SU-DHL-6 (cell line): ENCODE measurements at regions not wholly inside any gene's neighbourhood (a gene's known extent, or its start where the extent isn't known, plus 50 kb on each side); places are given as distances from the start of the nearest gene placed in this dataset.
"Not testable (repeated sequence)": the region's sequence is repeated elsewhere in the genome, so short reads cannot be mapped to it uniquely, and the experiment has no call there.

Experiments
- CTCF ChIP-seq: fragments of 200-600 bp; sonication (generic); IDR thresholded peaks from one replicate; pipeline ENCODE4 v1.5.1; 2017; ENCODE audit warnings: antibody characterized with exemption, mild to moderate bottlenecking, low read length, moderate library complexity; ENCODE audit not compliant: insufficient read depth, poor library complexity, severe bottlenecking
- EZH2phosphoT487 ChIP-seq: fragments of 200-600 bp; sonication (generic), shearing (Covaris generic); conservative IDR thresholded peaks from 2 replicates; pipeline ENCODE4 v1.6.1; 2018; ENCODE audit warnings: mild to moderate bottlenecking, antibody characterized with exemption, low read length, moderate library complexity, mixed read lengths

GRCh38 chr15:20304282-20305014 is 237.2 kb downstream of the GOLGA6L6 start:
- not testable (repeated sequence) for TF ChIP-seq CTCF, EZH2phosphoT487
